AG09309 (cell line): ENCODE measurements at regions not wholly inside any gene's neighbourhood (a gene's known extent, or its start where the extent isn't known, plus 50 kb on each side); places are given as distances from the start of the nearest gene placed in this dataset.

ENCODE experiments used
- DNase-seq: peaks from one replicate; pipeline ENCODE4 v3.0.0-alpha.2; 2010; ENCODE audit warnings: low read depth
- H3K4me3 ChIP-seq: 2 replicates; pipeline ENCODE4 v1.5.1; 2011; ENCODE audit warnings: mild to moderate bottlenecking, low read depth, low read length, moderate library complexity; ENCODE audit not compliant: control insufficient read depth
- CTCF ChIP-seq: IDR thresholded peaks from 2 replicates; pipeline ENCODE4 v1.5.1; 2011; ENCODE audit warnings: mild to moderate bottlenecking, low read depth, low read length, inconsistent platforms; ENCODE audit not compliant: insufficient read depth, control insufficient read depth; ENCODE audit errors: missing control alignments

- TF ChIP-seq CTCF: no peak
- no peak for DNase-seq
Observed at GRCh38 chr1:80367058-80367457, 1360.5 kb upstream of the ADGRL4 start.

GRCh38 chr1:80365359-80366021 is 1359.0 kb upstream of the ADGRL4 start:
- H3K4me3 ChIP-seq: no peak overlapping the region
- no peak for DNase-seq
- TF ChIP-seq CTCF: no peak

More at GRCh38 chr1:80367058-80367457, 1360.5 kb upstream of the ADGRL4 start:
- H3K4me3 ChIP-seq: no peak overlapping the region

- H3K4me3 ChIP-seq: no peak overlapping the region
- no peak for TF ChIP-seq CTCF
- DNase-seq: no peak
Observed at GRCh38 chr1:80363689-80364475, 1357.4 kb upstream of the ADGRL4 start.

- DNase-seq: no peak
- no peak for TF ChIP-seq CTCF
- no peak overlapping the region for H3K4me3 ChIP-seq
Observed at GRCh38 chr1:80359666-80360065, 1353.1 kb upstream of the ADGRL4 start.

- no peak for DNase-seq
- TF ChIP-seq CTCF: no peak
- H3K4me3 ChIP-seq: no peak overlapping the region
Observed at GRCh38 chr1:80349218-80349617, 1342.7 kb upstream of the ADGRL4 start.

GRCh38 chr1:80341021-80341420 is 1334.5 kb upstream of the ADGRL4 start:
- no peak for DNase-seq
- H3K4me3 ChIP-seq: no peak overlapping the region
- TF ChIP-seq CTCF: no peak
